ENCODE measurements at regions not wholly inside any gene's neighbourhood (a gene's known extent, or its start where the extent isn't known, plus 50 kb on each side); places are given as distances from the start of the nearest gene placed in this dataset.

- TF ChIP-seq POLR2A (IDR thresholded peaks at IDR 0.05; ENCODE audit: low read length) (no peak), GATA1 (IDR thresholded peaks at IDR 0.05; ENCODE audit: low read depth, low read length) (no peak)
These were observed 332.2 kb upstream of the ST6GAL2 start for GRCh38 chr2:107218208-107218607.

Measured in erythroblast (primary cell).